Brain microvascular endothelial cell (primary cell): ENCODE measurements at regions not wholly inside any gene's neighbourhood (a gene's known extent, or its start where the extent isn't known, plus 50 kb on each side); places are given as distances from the start of the nearest gene placed in this dataset.

Source experiments
- DNase-seq: peaks from one replicate; pipeline ENCODE4 v3.0.0-alpha.2; 2020
- H3K27ac ChIP-seq: fragments of 250-450 bp; sonication (Bioruptor Pico); 2 replicates; pipeline ENCODE4 v1.5.1; 2020; ENCODE audit warnings: mild to moderate bottlenecking, moderate library complexity
- H3K27me3 ChIP-seq: fragments of 250-450 bp; sonication (Bioruptor Pico); replicated peaks from 2 replicates; pipeline ENCODE4 v1.5.1; 2020; ENCODE audit warnings: mild to moderate bottlenecking
- H3K36me3 ChIP-seq: fragments of 250-450 bp; sonication (Bioruptor Pico); replicated peaks from 2 replicates; pipeline ENCODE4 v1.5.1; 2020; ENCODE audit warnings: mild to moderate bottlenecking
- H3K4me3 ChIP-seq: 2 replicates; pipeline ENCODE4 v1.5.1; 2011; ENCODE audit warnings: low read depth, mild to moderate bottlenecking, control low read depth, low read length, moderate library complexity
- in situ Hi-C: cut with HindIII; loops from 2 replicates; pipeline ENCODE4 v1.10.0; 2017; ENCODE audit warnings: low sequenced_read_pairs, low pct_ligation_motif_present
- TF ChIP-seq, protein P1 (sequence below): IDR thresholded peaks from 2 replicates; pipeline ENCODE4 v1.5.1; 2011; ENCODE audit warnings: low read depth, mild to moderate bottlenecking, moderate library complexity, low read length, control low read depth, inconsistent platforms; ENCODE audit errors: missing control alignments

- Histone ChIP-seq H3K36me3 (no peaks in the 10 kb centered on the region), H3K27me3 (no peaks in the 10 kb centered on the region), H3K27ac (no peak overlapping the region), H3K4me3 (no peak overlapping the region)
- in situ Hi-C loops: no loop called here
- TF ChIP-seq, protein P1, sequence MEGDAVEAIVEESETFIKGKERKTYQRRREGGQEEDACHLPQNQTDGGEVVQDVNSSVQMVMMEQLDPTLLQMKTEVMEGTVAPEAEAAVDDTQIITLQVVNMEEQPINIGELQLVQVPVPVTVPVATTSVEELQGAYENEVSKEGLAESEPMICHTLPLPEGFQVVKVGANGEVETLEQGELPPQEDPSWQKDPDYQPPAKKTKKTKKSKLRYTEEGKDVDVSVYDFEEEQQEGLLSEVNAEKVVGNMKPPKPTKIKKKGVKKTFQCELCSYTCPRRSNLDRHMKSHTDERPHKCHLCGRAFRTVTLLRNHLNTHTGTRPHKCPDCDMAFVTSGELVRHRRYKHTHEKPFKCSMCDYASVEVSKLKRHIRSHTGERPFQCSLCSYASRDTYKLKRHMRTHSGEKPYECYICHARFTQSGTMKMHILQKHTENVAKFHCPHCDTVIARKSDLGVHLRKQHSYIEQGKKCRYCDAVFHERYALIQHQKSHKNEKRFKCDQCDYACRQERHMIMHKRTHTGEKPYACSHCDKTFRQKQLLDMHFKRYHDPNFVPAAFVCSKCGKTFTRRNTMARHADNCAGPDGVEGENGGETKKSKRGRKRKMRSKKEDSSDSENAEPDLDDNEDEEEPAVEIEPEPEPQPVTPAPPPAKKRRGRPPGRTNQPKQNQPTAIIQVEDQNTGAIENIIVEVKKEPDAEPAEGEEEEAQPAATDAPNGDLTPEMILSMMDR: no peak
- DNase-seq: no peak
Observed at GRCh38 chr12:42921741-42922504, 332.4 kb upstream of the PRICKLE1 start.

DNA sequence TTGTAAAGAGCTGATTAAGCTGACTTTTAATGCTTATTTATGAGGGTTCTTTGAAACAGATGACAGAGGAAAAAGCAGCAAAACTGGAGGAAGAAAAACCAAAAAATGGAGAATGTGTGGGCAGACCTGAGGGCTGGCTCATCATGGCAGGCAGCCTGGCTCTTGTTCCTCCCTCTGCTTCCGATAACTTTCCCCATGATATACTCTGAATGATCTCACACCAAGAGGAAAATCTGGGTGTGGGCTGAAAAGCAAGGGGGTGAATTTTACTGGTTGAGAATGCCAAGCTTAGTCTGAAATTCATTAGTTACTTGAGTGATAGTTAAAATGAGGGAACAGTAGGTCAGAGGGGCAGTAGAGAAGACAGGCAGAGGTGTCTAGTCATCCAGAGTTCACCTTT lies 330.1 kb upstream of the PRICKLE1 start:
- no peak for DNase-seq
- in situ Hi-C loops: no loop called here
- no peak overlapping the region for H3K27ac ChIP-seq
- H3K4me3 ChIP-seq: no peak overlapping the region
- H3K36me3 ChIP-seq: no peaks in the 10 kb centered on the region
- TF ChIP-seq, protein P1: no peak
- H3K27me3 ChIP-seq: no peaks in the 10 kb centered on the region

GRCh38 chr12:42918443-42918842 lies 328.9 kb upstream of the PRICKLE1 start:
- H3K4me3 ChIP-seq: no peak overlapping the region
- H3K36me3 ChIP-seq: no peaks in the 10 kb centered on the region
- no peak for DNase-seq
- TF ChIP-seq, protein P1: no peak
- no peak overlapping the region for H3K27ac ChIP-seq
- in situ Hi-C loops: no loop called here
- no peaks in the 10 kb centered on the region for H3K27me3 ChIP-seq

DNA sequence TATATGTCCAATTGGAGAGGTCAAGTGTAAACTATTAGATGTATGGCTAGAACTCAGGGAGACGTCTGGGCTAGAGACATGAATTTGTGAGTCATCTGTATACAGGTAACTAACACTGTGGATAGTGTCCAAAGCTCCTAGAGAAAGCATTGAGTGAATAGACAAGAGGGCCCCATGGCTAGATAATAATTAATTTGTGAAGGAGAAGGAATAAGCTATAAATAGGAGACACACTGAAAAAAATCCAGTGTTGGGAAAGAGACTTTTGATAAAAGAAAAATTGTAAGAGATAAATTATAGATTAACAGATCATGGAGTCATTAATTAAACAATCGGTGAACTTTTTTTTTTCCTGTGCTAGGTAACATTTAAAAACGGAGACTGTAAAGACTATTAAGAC lies 326.6 kb upstream of the PRICKLE1 start:
- TF ChIP-seq, protein P1: no peak
- Histone ChIP-seq H3K27ac (no peak overlapping the region), H3K36me3 (no peaks in the 10 kb centered on the region), H3K4me3 (no peak overlapping the region), H3K27me3 (no peaks in the 10 kb centered on the region)
- in situ Hi-C loops: no loop called here
- DNase-seq: no peak

DNA sequence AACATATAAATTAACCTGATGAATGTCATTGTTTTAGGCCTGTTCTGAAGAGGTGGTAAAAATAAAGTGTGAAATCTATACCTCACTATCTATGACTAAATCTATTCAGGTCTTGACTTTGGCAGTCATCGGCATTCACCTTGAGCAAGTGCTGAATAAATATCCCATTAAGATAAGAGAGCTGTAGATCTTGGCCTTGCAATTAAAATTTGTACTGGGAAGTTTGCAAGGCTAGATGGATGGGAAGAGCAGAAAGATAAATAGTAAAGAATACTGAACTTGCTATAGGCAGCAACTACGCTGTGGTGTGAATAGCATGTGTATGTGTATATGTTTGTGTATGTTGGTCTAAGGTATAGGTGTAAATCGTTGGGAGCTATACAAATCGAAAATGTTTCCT lies 325.9 kb upstream of the PRICKLE1 start:
- Histone ChIP-seq H3K27ac (no peak overlapping the region), H3K27me3 (no peaks in the 10 kb centered on the region), H3K4me3 (no peak overlapping the region), H3K36me3 (no peaks in the 10 kb centered on the region)
- TF ChIP-seq, protein P1: no peak
- in situ Hi-C loops: no loop called here
- no peak for DNase-seq

DNA sequence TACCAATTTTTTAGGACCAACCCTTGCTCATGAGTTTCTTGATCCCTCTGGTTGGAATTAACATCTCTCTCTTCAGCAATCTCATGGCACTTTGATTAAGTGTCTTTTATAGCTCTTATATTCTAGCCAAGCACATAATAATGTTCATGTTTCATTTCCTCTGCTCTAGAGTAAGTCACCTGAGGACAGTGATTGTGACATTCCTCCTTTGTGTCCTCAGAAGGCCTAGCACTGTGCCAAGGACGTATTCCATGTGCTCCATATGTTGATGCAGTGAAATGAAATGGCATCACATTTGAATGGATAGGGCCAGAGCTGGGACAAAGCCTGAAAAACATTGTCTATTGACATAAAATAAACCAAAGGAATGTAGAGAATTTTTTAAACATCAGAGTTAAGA lies 322.8 kb upstream of the PRICKLE1 start:
- in situ Hi-C loops: no loop called here
- no peak for DNase-seq

More for the DNA sequence above, 322.8 kb upstream of the PRICKLE1 start:
- Histone ChIP-seq H3K27me3 (no peaks in the 10 kb centered on the region), H3K4me3 (no peak overlapping the region), H3K36me3 (no peaks in the 10 kb centered on the region), H3K27ac (no peak overlapping the region)
- TF ChIP-seq, protein P1: no peak
